Uterus (tissue), 2 donors: ENCODE measurements at regions not wholly inside any gene's neighbourhood (a gene's known extent, or its start where the extent isn't known, plus 50 kb on each side); places are given as distances from the start of the nearest gene placed in this dataset.

Experiments used
- POLR2A ChIP-seq, 2 donors: fragments of 450-650 bp; IDR thresholded peaks; one replicate each; pipeline ENCODE4 v1.6.1; 2016; ENCODE audit warnings: antibody characterized with exemption in 2 of 2, mild to moderate bottlenecking in 1 of 2, moderate library complexity in 1 of 2
- TF ChIP-seq, protein P1 (sequence below), 4 experiments: fragments of 200-600 bp in 2 of 4; fragments of 450-650 bp in 2 of 4; sonication (generic) in 2 of 4; IDR thresholded peaks; one replicate each; pipeline ENCODE4 v1.5.1; 2016 to 2019; ENCODE audit warnings: antibody characterized with exemption in 4 of 4, mild to moderate bottlenecking in 2 of 4, moderate library complexity in 1 of 4

DNA sequence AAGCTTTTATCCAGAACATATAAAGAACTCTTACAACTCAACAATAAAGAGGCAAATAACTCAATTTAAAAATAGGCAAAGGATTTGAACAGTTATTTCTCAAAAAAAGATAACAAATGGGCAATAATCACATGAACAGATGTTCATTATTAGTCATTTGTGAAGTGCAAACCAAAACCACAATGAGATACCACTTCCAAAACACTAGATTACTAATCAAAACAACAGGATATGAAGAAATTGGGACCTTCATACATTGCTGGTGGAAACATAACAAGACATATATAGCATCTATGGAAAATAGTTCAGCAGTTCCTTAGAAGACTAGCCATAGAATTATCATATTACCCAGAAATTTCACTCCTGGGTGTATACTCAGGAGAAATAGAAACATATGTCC lies 224.6 kb downstream of the FBXO8 start:
- TF ChIP-seq, protein P1, sequence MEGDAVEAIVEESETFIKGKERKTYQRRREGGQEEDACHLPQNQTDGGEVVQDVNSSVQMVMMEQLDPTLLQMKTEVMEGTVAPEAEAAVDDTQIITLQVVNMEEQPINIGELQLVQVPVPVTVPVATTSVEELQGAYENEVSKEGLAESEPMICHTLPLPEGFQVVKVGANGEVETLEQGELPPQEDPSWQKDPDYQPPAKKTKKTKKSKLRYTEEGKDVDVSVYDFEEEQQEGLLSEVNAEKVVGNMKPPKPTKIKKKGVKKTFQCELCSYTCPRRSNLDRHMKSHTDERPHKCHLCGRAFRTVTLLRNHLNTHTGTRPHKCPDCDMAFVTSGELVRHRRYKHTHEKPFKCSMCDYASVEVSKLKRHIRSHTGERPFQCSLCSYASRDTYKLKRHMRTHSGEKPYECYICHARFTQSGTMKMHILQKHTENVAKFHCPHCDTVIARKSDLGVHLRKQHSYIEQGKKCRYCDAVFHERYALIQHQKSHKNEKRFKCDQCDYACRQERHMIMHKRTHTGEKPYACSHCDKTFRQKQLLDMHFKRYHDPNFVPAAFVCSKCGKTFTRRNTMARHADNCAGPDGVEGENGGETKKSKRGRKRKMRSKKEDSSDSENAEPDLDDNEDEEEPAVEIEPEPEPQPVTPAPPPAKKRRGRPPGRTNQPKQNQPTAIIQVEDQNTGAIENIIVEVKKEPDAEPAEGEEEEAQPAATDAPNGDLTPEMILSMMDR (IDR thresholded peaks at IDR 0.05): no peak
- no peak for TF ChIP-seq POLR2A (IDR thresholded peaks at IDR 0.05)
